ENCODE measurements at regions not wholly inside any gene's neighbourhood (a gene's known extent, or its start where the extent isn't known, plus 50 kb on each side); places are given as distances from the start of the nearest gene placed in this dataset.

- H3K9ac ChIP-seq (ENCODE audit: control insufficient read depth, insufficient read depth, low read length), result no peak overlapping the region
- no peaks in the 10 kb centered on the region for H3K4me1 ChIP-seq (ENCODE audit: control insufficient read depth, insufficient read depth, low read length)
- ChIA-PET RAD21 (ENCODE audit: unreplicated experiment) (no interaction called here), CTCF (no interaction called here), SMC1A (ENCODE audit: uncharacterized antibody, unreplicated experiment) (interaction anchor here (0.7 kb wide), 1 partner anchor 151 kb away, joined by 3 read pairs; no protein-coding TSS in a partner anchor), POLR2A (no interaction called here)
- in situ Hi-C loops (cut with MboI) (no loop called here), intact Hi-C loops (cut with micrococcal nuclease; ENCODE audit: unreplicated experiment) (no loop called here)
- no peaks in the 10 kb centered on the region for H3K9me3 ChIP-seq (replicated peaks; ENCODE audit: control insufficient read depth, insufficient read depth, low read length)
- ATAC-seq, result no peak
- no peaks in the 10 kb centered on the region for H3K79me2 ChIP-seq (ENCODE audit: control insufficient read depth, insufficient read depth, low read length)
- no peaks in the 10 kb centered on the region for H4K20me1 ChIP-seq (ENCODE audit: control insufficient read depth, insufficient read depth)
- TF ChIP-seq ATF2 (IDR thresholded peaks at IDR 0.05; ENCODE audit: low read length) (no peak), RAD51 (IDR thresholded peaks at IDR 0.05) (no peak), CBFB (IDR thresholded peaks at IDR 0.05; ENCODE audit: low read depth) (no peak), KDM1A (IDR thresholded peaks at IDR 0.05; ENCODE audit: borderline replicate concordance) (no peak), ZNF274 (IDR thresholded peaks at IDR 0.05; ENCODE audit: insufficient read depth, insufficient read length) (no peak), MAX (IDR thresholded peaks at IDR 0.05; ENCODE audit: low read depth, low read length) (no peak), IRF5 (IDR thresholded peaks at IDR 0.05; ENCODE audit: borderline replicate concordance) (no peak)
- H3K36me3 ChIP-seq (ENCODE audit: control insufficient read depth in 2 of 2, insufficient read depth in 2 of 2, low read length in 1 of 2), result no peaks in the 10 kb centered on the region
- H3K27ac ChIP-seq (ENCODE audit: control insufficient read depth, insufficient read depth), result no peak overlapping the region
- no peak for DNase-seq (ENCODE audit: low read depth, low spot score)
- H3K4me2 ChIP-seq (ENCODE audit: control insufficient read depth, insufficient read depth), result no peak overlapping the region
- no peaks in the 10 kb centered on the region for H3K27me3 ChIP-seq (replicated peaks in 1 of 2; ENCODE audit: control insufficient read depth in 2 of 2, insufficient read depth in 2 of 2, low read length in 1 of 2)
- no peak for FAIRE-seq
- no peak overlapping the region for H3K4me3 ChIP-seq
- no peak overlapping the region for H2AFZ ChIP-seq (ENCODE audit: control insufficient read depth, low read depth, low read length)
- BruUV-seq (replicated peaks), result no TSS peak
These were observed 2128.7 kb upstream of the C9orf72 start for GRCh38 chr9:29701971-29702370.
